Activated B cell treated with CpG ODN at 0.5 μM for 24 hours (primary cell): ENCODE measurements at regions not wholly inside any gene's neighbourhood (a gene's known extent, or its start where the extent isn't known, plus 50 kb on each side); places are given as distances from the start of the nearest gene placed in this dataset.
"Not testable (repeated sequence)": the region's sequence is repeated elsewhere in the genome, so short reads cannot be mapped to it uniquely, and the experiment has no call there.

Experiments used
- ATAC-seq: fragments of 200-7000 bp; cut with Tn5 transposase; one replicate; pipeline ENCODE4 v1.10.0; 2021; ENCODE audit warnings: low read depth, mild to moderate bottlenecking, moderate library complexity
- CTCF ChIA-PET: fragments of 350-600 bp; sonication (Branson Sonifier 250); formaldehyde crosslinking; loops from one replicate; lab custom pipeline; 2021; ENCODE audit warnings: antibody characterized with exemption; lab: Charles Lee
- POLR2A ChIA-PET: fragments of 350-600 bp; sonication (Branson Sonifier 250); formaldehyde crosslinking; loops from one replicate; lab custom pipeline; 2021; ENCODE audit warnings: antibody characterized with exemption; lab: Charles Lee
- DNase-seq: peaks from one replicate; pipeline ENCODE4 v3.0.0; 2022
- H3K27ac Mint-ChIP-seq: one replicate; pipeline ENCODE4 v1.8.0; 2020; ENCODE audit warnings: mixed read lengths
- H3K27me3 Mint-ChIP-seq: one replicate; pipeline ENCODE4 v1.8.0; 2021; ENCODE audit warnings: mixed read lengths
- H3K36me3 Mint-ChIP-seq: one replicate; pipeline ENCODE4 v1.8.0; 2021; ENCODE audit warnings: low read depth, mixed read lengths
- H3K4me1 Mint-ChIP-seq: one replicate; pipeline ENCODE4 v1.8.0; 2021; ENCODE audit warnings: mixed read lengths
- H3K4me3 Mint-ChIP-seq: one replicate; pipeline ENCODE4 v1.8.0; 2020; ENCODE audit warnings: mild to moderate bottlenecking, mixed read lengths
- H3K9me3 Mint-ChIP-seq: one replicate; pipeline ENCODE4 v1.8.0; 2020; ENCODE audit warnings: mixed read lengths
- intact Hi-C: fragments of 100-400 bp; cut with micrococcal nuclease; formaldehyde crosslinking; loops from one replicate; pipeline ENCODE4 v1.15.1; 2024
- TF ChIP-seq, protein P1 (sequence below): fragments of 200-600 bp; IDR thresholded peaks from one replicate; pipeline ENCODE4 v1.8.0; 2022; ENCODE audit warnings: antibody characterized with exemption, mild to moderate bottlenecking

DNA sequence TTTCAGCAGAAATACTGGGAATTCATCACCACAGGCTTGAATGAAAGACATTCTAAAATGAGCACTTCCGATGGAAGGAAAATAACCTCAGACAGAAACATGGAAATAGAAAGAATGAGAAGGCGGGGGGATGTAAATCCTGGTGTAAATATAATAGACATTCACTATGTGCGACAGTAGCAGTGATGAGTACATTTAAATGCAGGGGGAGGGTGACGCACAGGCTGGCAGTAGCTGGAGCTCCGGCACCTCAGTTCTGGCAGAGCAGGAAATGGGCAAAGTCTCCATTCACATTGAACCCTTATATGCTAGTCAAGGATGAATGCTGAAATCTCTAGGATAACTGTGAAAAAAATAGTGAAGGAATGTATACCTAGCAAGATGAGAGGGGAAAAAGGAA lies 172.7 kb upstream of the C14orf180 start:
- Mint-ChIP-seq H3K36me3 (no peaks in the 10 kb centered on the region), H3K9me3 (peaks cover 11% of the 10 kb centered on the region), H3K27ac (no peak overlapping the region), H3K4me3 (no peak overlapping the region), H3K4me1 (peaks cover 2% of the 10 kb centered on the region), H3K27me3 (peaks cover 18% of the 10 kb centered on the region)
- ATAC-seq (no peak), DNase-seq (no peak)
- ChIA-PET POLR2A (no interaction called here), CTCF (no interaction called here)
- TF ChIP-seq, protein P1, sequence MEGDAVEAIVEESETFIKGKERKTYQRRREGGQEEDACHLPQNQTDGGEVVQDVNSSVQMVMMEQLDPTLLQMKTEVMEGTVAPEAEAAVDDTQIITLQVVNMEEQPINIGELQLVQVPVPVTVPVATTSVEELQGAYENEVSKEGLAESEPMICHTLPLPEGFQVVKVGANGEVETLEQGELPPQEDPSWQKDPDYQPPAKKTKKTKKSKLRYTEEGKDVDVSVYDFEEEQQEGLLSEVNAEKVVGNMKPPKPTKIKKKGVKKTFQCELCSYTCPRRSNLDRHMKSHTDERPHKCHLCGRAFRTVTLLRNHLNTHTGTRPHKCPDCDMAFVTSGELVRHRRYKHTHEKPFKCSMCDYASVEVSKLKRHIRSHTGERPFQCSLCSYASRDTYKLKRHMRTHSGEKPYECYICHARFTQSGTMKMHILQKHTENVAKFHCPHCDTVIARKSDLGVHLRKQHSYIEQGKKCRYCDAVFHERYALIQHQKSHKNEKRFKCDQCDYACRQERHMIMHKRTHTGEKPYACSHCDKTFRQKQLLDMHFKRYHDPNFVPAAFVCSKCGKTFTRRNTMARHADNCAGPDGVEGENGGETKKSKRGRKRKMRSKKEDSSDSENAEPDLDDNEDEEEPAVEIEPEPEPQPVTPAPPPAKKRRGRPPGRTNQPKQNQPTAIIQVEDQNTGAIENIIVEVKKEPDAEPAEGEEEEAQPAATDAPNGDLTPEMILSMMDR: no peak
- intact Hi-C loops: no loop called here

DNA sequence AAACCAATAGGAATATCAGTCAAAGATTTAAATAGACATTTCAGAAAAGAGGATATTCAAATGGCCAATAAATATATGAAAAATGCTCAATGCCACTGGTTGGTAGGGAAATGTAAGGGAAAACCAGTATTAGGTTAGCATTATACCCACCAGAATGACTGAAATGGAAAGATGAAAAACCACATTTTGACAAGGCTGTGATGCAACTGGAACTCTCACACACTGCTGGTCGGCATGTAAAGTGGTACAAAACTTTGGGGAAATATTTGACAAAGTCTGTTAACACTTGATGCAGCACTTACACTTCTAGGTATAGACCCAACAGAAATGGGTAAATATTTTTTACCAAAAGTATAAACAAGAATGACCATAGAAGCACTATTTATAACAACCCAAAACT lies 163.2 kb upstream of the C14orf180 start:
- DNase-seq (no peak), ATAC-seq (no peak)
- no peak overlapping the region for H3K27ac Mint-ChIP-seq
- TF ChIP-seq, protein P1: no peak
- no peak overlapping the region for H3K4me3 Mint-ChIP-seq
- no peaks in the 10 kb centered on the region for H3K4me1 Mint-ChIP-seq
- H3K36me3 Mint-ChIP-seq: no peaks in the 10 kb centered on the region
- peaks cover 12% of the 10 kb centered on the region for H3K27me3 Mint-ChIP-seq
- H3K9me3 Mint-ChIP-seq: no peaks in the 10 kb centered on the region
- ChIA-PET CTCF (no interaction called here), POLR2A (no interaction called here)
- intact Hi-C loops: no loop called here

DNA sequence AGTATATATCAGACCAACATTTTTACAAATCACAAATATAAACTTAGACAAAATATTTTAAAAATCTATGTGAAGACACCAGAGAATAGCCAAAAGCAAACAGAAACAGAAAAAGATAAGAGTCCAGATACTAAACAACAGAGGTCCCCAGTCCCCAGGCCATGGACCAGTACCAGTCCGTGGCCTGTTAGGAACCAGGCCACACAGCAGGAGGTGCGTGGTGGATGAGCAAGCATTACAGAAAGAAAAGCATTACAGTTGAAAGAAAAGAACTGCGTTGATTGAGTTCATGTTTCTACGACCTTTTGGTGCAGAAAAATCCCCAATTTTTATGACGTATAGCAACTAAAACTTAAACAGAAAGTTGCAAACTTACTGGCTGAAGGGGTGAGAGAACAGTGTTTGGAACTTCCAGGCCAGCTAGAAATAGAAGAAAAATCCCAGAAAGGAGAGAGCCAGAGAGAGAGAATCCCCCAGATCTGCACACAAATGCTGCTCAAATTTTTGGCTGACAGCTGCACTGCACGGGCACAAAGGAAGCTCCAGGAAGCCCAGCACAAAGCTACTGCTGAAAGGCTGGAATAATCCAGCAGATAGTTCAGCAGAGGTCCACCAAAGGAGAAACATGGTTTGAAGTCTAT lies 159.6 kb upstream of the C14orf180 start:
- DNase-seq: no peak
- Mint-ChIP-seq H3K36me3 (no peaks in the 10 kb centered on the region), H3K27me3 (peaks cover 10% of the 10 kb centered on the region), H3K4me1 (no peaks in the 10 kb centered on the region), H3K9me3 (no peaks in the 10 kb centered on the region), H3K27ac (no peak overlapping the region), H3K4me3 (no peak overlapping the region)
- ATAC-seq: no peak
- ChIA-PET POLR2A (no interaction called here), CTCF (no interaction called here)
- TF ChIP-seq, protein P1: no peak
- intact Hi-C loops: no loop called here

DNA sequence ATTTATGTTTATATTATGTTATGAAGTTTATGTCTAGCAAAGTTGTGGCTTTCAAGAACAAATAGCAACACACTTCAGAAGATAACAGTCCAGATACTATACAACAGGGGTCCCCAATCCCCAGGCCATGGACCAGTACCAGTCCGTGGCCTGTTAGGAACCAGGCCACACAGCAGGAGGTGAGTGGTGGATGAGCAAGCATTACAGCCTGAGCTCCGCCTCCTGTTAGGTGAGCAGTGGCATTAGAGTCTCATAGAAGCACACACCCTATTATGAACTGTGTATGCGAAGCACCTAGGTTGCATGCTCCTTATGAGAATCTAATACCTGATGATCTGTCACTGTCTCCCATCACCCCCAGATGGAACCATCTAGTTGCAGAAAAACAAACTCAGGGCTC lies 159.0 kb upstream of the C14orf180 start:
- DNase-seq, H3K9me3 Mint-ChIP-seq, H3K27me3 Mint-ChIP-seq, H3K36me3 Mint-ChIP-seq, H3K4me1 Mint-ChIP-seq, intact Hi-C loops, H3K4me3 Mint-ChIP-seq, POLR2A ChIA-PET, H3K27ac Mint-ChIP-seq, CTCF ChIA-PET, ATAC-seq: not testable (repeated sequence)

- DNase-seq (no peak), ATAC-seq (no peak)
- H3K27ac Mint-ChIP-seq: no peak overlapping the region
- ChIA-PET POLR2A (no interaction called here), CTCF (no interaction called here)
- H3K9me3 Mint-ChIP-seq: no peaks in the 10 kb centered on the region
- intact Hi-C loops: no loop called here
- TF ChIP-seq, protein P1: no peak
- peaks cover 6% of the 10 kb centered on the region for H3K27me3 Mint-ChIP-seq
- H3K4me3 Mint-ChIP-seq: no peak overlapping the region
- H3K36me3 Mint-ChIP-seq: no peaks in the 10 kb centered on the region
- no peaks in the 10 kb centered on the region for H3K4me1 Mint-ChIP-seq
Observed at GRCh38 chr14:104420990-104421389, 158.6 kb upstream of the C14orf180 start.

DNA sequence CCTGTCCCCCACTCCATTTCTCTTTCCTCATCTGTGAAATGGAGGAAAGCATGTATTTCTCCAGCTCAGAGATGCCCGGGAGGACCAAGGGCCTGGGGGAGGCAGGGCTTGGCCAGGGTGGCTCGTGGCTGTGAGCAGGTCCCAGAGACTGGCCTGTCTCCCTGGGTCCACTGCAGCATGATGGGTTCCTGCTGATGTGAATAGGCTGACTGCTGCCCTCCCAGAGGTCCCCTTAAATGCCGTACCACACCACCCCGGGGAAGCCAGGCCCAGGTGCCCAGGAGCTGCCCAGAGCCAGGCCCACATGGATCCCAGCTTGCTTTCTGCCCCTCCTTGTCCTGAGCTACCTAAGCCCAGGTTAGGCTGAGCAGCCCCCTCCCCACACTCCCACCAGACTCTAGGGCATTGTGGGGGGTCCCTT lies 158.2 kb upstream of the C14orf180 start:
- Mint-ChIP-seq H3K27me3 (peaks cover 3% of the 10 kb centered on the region), H3K9me3 (no peaks in the 10 kb centered on the region), H3K4me3 (no peak overlapping the region), H3K27ac (no peak overlapping the region), H3K36me3 (no peaks in the 10 kb centered on the region), H3K4me1 (no peaks in the 10 kb centered on the region)
- TF ChIP-seq, protein P1: no peak
- ATAC-seq (no peak), DNase-seq (no peak)
- ChIA-PET POLR2A (no interaction called here), CTCF (no interaction called here)
- intact Hi-C loops: no loop called here
